HCEC 1CT (cell line): ENCODE measurements at regions not wholly inside any gene's neighbourhood (a gene's known extent, or its start where the extent isn't known, plus 50 kb on each side); places are given as distances from the start of the nearest gene placed in this dataset.
"Not testable (repeated sequence)": the region's sequence is repeated elsewhere in the genome, so short reads cannot be mapped to it uniquely, and the experiment has no call there.

ENCODE experiments used
- DNase-seq: peaks from one replicate; pipeline ENCODE4 v3.0.0-alpha.2; 2017

DNA sequence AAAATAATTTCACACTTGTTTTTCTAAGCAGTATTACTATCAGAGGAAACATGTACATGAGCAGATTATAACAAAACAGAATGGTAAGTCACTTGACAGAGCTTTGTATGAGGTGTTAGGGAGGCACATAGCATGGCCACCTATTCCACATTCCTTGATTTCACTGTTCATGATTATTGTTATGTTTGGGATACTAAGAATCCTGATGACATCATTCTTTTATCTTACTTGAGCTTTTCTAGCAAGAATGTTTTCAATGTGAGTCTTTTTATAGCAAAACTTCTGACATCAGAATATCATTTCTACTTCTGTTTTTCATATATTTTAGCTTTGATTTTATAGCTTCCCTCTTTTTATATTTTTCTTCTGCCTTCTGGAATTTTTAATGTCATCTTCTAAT, 208.2 kb downstream of the DMRTA1 start:
- DNase-seq = no peak

GRCh38 chr9:22657713-22658112, 211.1 kb downstream of the DMRTA1 start:
- DNase-seq = no peak

- DNase-seq = not testable (repeated sequence)
Observed at GRCh38 chr9:22658484-22658883, 211.9 kb downstream of the DMRTA1 start.

- DNase-seq = no peak
Observed at GRCh38 chr9:22682536-22682935, 235.9 kb downstream of the DMRTA1 start.

GRCh38 chr9:22682961-22683699, 236.5 kb downstream of the DMRTA1 start:
- DNase-seq = peak; percentile 89

- peak; percentile 84 for DNase-seq
Observed at GRCh38 chr9:22683700-22684075, 237.1 kb downstream of the DMRTA1 start.

- no peak for DNase-seq
Observed at GRCh38 chr9:22693156-22693555, 246.5 kb downstream of the DMRTA1 start.

DNA sequence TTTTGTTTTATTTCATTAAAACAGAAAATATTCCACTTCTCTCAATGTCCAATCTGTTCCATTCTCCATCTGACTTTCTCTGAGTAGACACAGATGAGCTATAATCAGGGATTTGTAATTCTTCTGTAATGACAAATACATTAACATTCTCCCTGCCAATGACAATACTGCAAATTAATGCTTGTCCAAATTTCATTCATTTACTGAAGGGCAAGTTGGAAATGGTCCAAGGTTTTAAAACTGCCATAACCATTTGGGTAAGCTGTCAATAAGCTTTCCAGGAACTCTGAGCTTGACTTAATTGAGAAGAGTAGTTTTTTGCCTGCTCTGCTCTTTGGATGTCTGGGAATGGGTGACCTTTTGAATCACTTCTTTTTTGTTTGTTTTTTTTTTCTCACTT, 253.5 kb downstream of the DMRTA1 start:
- no peak for DNase-seq

DNA sequence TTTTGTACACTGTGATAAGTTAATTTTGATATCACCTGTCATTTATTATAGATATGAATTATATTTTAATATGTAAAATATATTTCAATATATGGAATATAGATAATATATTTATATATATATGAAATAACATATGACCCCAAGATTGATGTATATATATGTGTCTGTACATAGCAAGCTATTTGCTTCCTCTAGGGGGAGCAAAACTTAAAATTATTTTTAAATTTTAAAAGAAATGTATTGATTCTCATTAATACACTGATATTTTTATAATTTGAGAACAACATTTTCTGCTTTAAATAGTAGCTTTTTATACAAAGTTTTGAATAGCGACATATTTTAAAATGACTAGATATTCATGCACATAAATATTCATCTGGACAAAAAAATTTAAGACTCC, 272.0 kb downstream of the DMRTA1 start:
- no peak for DNase-seq

GRCh38 chr9:22722492-22722891, 275.9 kb downstream of the DMRTA1 start:
- DNase-seq = no peak

- no peak for DNase-seq
Observed at GRCh38 chr9:22731786-22732185, 285.2 kb downstream of the DMRTA1 start.

GRCh38 chr9:22739712-22740111, 293.1 kb downstream of the DMRTA1 start:
- DNase-seq = no peak

DNA sequence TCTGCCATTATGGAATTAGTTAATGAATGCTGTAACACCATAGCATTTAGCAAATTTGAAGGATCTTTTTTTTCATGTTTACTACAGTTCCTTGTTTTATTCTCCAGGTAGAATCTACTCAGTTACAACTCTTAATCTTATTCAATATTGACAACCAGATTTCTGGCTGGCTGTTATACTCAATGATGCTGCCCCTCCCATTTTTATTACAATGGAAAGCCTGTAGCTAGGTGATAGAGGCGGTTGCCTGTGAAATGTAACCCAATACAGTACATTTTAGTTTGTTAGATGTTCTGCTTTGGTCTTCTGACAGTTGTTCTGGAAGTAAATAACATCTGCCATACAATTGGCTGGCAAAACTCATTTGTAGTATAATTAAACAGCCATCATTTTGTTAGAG, 294.2 kb downstream of the DMRTA1 start:
- DNase-seq = no peak

- DNase-seq = no peak
Observed at GRCh38 chr9:22742401-22742800, 295.8 kb downstream of the DMRTA1 start.

- DNase-seq = no peak
Observed at GRCh38 chr9:22773501-22774220, 327.0 kb downstream of the DMRTA1 start.

GRCh38 chr9:22790329-22790728, 343.7 kb downstream of the DMRTA1 start:
- DNase-seq = no peak

DNA sequence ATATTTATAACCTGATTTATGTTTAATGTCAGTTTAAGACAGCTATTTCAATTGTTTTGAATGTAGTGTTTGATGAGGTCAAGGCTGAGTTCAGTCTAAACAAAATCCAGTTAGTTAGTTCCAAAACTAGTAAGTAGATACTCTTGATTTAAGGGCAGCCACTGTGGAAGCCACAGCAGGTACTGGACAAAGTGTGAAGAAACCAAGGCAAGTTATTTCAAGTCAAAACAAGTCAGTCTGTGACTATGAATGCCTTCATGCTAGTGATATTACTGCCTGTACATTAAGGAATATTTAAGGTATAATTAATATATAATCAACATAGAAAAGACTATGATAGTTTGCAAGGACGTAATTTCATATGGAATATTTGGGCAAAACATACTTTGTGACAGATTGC, 362.3 kb downstream of the DMRTA1 start:
- no peak for DNase-seq

GRCh38 chr9:22809371-22809770, 362.7 kb downstream of the DMRTA1 start:
- DNase-seq = no peak

DNA sequence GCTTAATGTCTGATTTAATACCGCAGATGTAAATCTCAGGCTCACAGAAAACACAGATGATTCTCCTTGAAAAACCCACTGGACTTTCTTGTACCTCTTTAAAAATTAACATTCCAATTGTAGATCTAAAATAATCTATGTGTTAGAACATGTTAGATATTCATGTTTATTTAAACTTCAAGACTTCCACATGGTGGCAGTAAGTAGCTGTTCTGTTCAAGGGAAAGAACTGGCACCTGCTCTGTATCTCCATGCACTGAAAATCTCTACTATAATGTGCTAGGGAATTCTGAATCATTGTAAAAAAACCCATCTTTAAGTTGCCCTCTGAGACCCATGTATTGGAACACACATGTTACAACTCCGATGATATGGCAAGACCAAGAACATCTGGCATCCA, 366.9 kb downstream of the DMRTA1 start:
- no peak for DNase-seq

- no peak for DNase-seq
Observed at GRCh38 chr9:22815246-22815645, 368.6 kb downstream of the DMRTA1 start.

- DNase-seq = no peak
Observed at GRCh38 chr9:22817181-22817580, 370.6 kb downstream of the DMRTA1 start.

- DNase-seq = no peak
Observed at GRCh38 chr9:22829236-22829635, 382.6 kb downstream of the DMRTA1 start.

- no peak for DNase-seq
Observed at GRCh38 chr9:22838266-22838665, 391.6 kb downstream of the DMRTA1 start.

GRCh38 chr9:22840641-22841040, 394.0 kb downstream of the DMRTA1 start:
- no peak for DNase-seq

GRCh38 chr9:22845243-22845642, 398.6 kb downstream of the DMRTA1 start:
- not testable (repeated sequence) for DNase-seq
